SK-N-SH (cell line): ENCODE measurements at regions not wholly inside any gene's neighbourhood (a gene's known extent, or its start where the extent isn't known, plus 50 kb on each side); places are given as distances from the start of the nearest gene placed in this dataset.

Experiments
- CTCF ChIP-seq: fragments of 200-600 bp; sonication (generic); IDR thresholded peaks from 2 replicates; pipeline ENCODE4 v1.6.1; 2017; ENCODE audit warnings: antibody characterized with exemption, mild to moderate bottlenecking, moderate library complexity
- EZH2phosphoT487 ChIP-seq: fragments of 200-600 bp; sonication (generic); IDR thresholded peaks from 2 replicates; pipeline ENCODE4 v1.6.1; 2017; ENCODE audit warnings: low read depth, mixed run types, mild to moderate bottlenecking, antibody characterized with exemption, moderate library complexity, borderline replicate concordance
- FOSL2 ChIP-seq: IDR thresholded peaks from 2 replicates; pipeline ENCODE4 v1.4.0; 2012; ENCODE audit warnings: low read depth, mild to moderate bottlenecking, moderate library complexity, borderline replicate concordance
- GATA2 ChIP-seq: sonication (generic); formaldehyde crosslinking; IDR thresholded peaks from 2 replicates; pipeline ENCODE4 v1.5.0; 2020; ENCODE audit warnings: mild to moderate bottlenecking, missing genetic modification reagents
- IRF3 ChIP-seq: fragments of 150-350 bp; IDR thresholded peaks from 2 replicates; pipeline ENCODE4 v1.6.1; 2016; ENCODE audit warnings: mild to moderate bottlenecking, low read depth, low read length
- JUND ChIP-seq: IDR thresholded peaks from 2 replicates; pipeline ENCODE4 v1.4.0; 2012
- MAX ChIP-seq: IDR thresholded peaks from 2 replicates; pipeline ENCODE4 v1.4.0; 2012; ENCODE audit warnings: low read depth
- MXI1 ChIP-seq: IDR thresholded peaks from 2 replicates; pipeline ENCODE4 v1.6.1; 2012; ENCODE audit warnings: mild to moderate bottlenecking, low read depth, low read length, improper control_type of control experiment
- REST ChIP-seq: IDR thresholded peaks from 2 replicates; pipeline ENCODE4 v1.6.1; 2012; ENCODE audit warnings: mild to moderate bottlenecking, low read depth, low read length, moderate library complexity
- TAF1 ChIP-seq: IDR thresholded peaks from 2 replicates; pipeline ENCODE4 v1.6.1; 2012; ENCODE audit warnings: low read depth, mild to moderate bottlenecking, low read length, moderate library complexity, borderline replicate concordance
- USF2 ChIP-seq: fragments of 150-350 bp; IDR thresholded peaks from 2 replicates; pipeline ENCODE4 v1.6.1; 2017; ENCODE audit warnings: antibody characterized with exemption, low read length, low read depth, borderline replicate concordance
- YY1 ChIP-seq: IDR thresholded peaks from 2 replicates; pipeline ENCODE4 v1.4.0; 2012; ENCODE audit warnings: low read depth, mild to moderate bottlenecking

GRCh38 chr14:105805701-105806100 is 279.3 kb downstream of the TMEM121 start:
- no peak for TF ChIP-seq MXI1
- TF ChIP-seq TAF1: no peak
- no peak for TF ChIP-seq REST
- TF ChIP-seq USF2: no peak
- TF ChIP-seq CTCF: no peak
- TF ChIP-seq GATA2 (CRISPR knock-in tag): no peak
- TF ChIP-seq EZH2phosphoT487: no peak
- no peak for TF ChIP-seq JUND
- no peak for TF ChIP-seq MAX
- TF ChIP-seq FOSL2: no peak
- TF ChIP-seq IRF3: no peak
- TF ChIP-seq YY1: no peak
